SK-N-SH treated with all-trans-retinoic acid at 6 μM for 48 hours (cell line): ENCODE measurements at regions not wholly inside any gene's neighbourhood (a gene's known extent, or its start where the extent isn't known, plus 50 kb on each side); places are given as distances from the start of the nearest gene placed in this dataset.

Source experiments
- ARNTL ChIP-seq: fragments of 450-650 bp; formaldehyde crosslinking; IDR thresholded peaks from 2 replicates; pipeline ENCODE4 v1.5.0; 2020; ENCODE audit warnings: low read depth, mild to moderate bottlenecking, moderate library complexity, borderline replicate concordance
- OSR1 ChIP-seq: fragments of 250-450 bp; sonication (Bioruptor Pico); IDR thresholded peaks from 2 replicates; pipeline ENCODE4 v1.8.0; 2022; ENCODE audit warnings: moderate library complexity, mild to moderate bottlenecking, inconsistent platforms
- PPARA ChIP-seq: fragments of 250-450 bp; sonication (Bioruptor Pico); IDR thresholded peaks from 2 replicates; pipeline ENCODE4 v1.5.0; 2020; ENCODE audit warnings: mild to moderate bottlenecking, borderline replicate concordance
- ZC3H10 ChIP-seq: fragments of 250-450 bp; sonication (Bioruptor Pico); IDR thresholded peaks from 2 replicates; pipeline ENCODE4 v1.5.1; 2021; ENCODE audit warnings: mild to moderate bottlenecking, moderate library complexity
- ZFP3 ChIP-seq: fragments of 250-450 bp; sonication (Bioruptor Pico); IDR thresholded peaks from 2 replicates; pipeline ENCODE4 v1.5.0; 2020; ENCODE audit warnings: mild to moderate bottlenecking, moderate library complexity
- ZNF565 ChIP-seq: fragments of 450-650 bp; formaldehyde crosslinking; conservative IDR thresholded peaks from 2 replicates; pipeline ENCODE4 v1.5.0; 2020; ENCODE audit warnings: low read depth, mild to moderate bottlenecking, moderate library complexity
- ZNF70 ChIP-seq: fragments of 450-650 bp; formaldehyde crosslinking; IDR thresholded peaks from 2 replicates; pipeline ENCODE4 v1.5.0; 2020; ENCODE audit warnings: mild to moderate bottlenecking, moderate library complexity
- TF ChIP-seq, protein P1 (sequence below): fragments of 250-450 bp; sonication (Bioruptor Pico); IDR thresholded peaks from 2 replicates; pipeline ENCODE4 v1.8.0; 2020; ENCODE audit warnings: mild to moderate bottlenecking, moderate library complexity, borderline replicate concordance
- TF ChIP-seq, protein P2 (sequence below): fragments of 250-450 bp; sonication (Bioruptor Pico); IDR thresholded peaks from 2 replicates; pipeline ENCODE4 v1.5.1; 2020; ENCODE audit warnings: low read depth, mild to moderate bottlenecking, moderate library complexity
- TF ChIP-seq, protein P3 (sequence below): fragments of 250-450 bp; sonication (Bioruptor Pico); IDR thresholded peaks from 2 replicates; pipeline ENCODE4 v1.5.0; 2020; ENCODE audit warnings: mild to moderate bottlenecking, moderate library complexity
- TF ChIP-seq, protein P4 (sequence below): fragments of 250-450 bp; sonication (Bioruptor Pico); IDR thresholded peaks from 2 replicates; pipeline ENCODE4 v1.8.0; 2021; ENCODE audit warnings: low read depth, mild to moderate bottlenecking, moderate library complexity, borderline replicate concordance
- TF ChIP-seq, protein P5 (sequence below): fragments of 250-450 bp; sonication (Bioruptor Pico); IDR thresholded peaks from 2 replicates; pipeline ENCODE4 v1.5.1; 2021; ENCODE audit warnings: mild to moderate bottlenecking, moderate library complexity

DNA sequence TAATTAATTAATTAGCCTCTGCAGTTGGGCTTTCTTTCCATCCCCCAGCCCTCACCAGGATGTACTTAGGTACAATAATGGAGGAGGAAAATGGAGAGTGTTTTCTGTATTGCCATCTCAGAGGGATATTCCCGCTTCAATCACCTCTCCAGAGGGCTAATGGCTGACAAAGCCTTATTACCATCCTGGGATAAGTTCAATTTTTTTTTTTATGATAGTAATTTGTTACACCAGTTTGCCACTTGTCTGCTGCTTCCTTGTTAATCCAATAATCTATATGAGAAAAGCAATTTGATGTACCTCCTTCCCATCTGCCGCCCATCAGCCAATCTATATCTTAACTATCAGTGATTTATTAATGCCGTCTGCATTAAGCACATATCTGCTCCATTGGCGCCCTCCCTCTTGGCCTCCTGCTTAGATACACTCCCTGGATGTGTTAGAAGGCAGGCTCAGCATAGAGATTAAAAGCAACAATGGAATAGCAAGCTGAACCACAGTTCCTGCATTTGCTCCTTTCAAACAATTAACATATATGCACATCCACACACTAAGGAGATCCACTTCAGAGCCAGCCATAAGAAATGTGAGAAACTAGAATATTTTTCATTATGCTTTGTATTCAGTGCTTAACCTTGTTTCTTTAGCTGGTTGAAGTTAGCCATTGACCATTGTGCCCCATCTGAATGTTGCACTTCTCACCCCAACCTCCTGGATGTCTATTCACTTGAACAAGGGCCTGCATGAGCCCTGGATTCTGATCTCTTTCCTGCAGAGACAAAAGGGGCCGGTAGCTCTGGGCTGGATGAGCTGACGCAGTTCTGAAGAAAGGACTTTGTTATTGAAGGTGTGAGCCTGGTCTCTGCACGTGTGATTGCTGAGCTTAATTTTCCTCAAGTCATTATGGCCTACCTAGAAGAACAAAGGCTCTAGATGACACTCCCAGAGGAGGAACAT lies 237.3 kb upstream of the GAP43 start:
- TF ChIP-seq, protein P1, sequence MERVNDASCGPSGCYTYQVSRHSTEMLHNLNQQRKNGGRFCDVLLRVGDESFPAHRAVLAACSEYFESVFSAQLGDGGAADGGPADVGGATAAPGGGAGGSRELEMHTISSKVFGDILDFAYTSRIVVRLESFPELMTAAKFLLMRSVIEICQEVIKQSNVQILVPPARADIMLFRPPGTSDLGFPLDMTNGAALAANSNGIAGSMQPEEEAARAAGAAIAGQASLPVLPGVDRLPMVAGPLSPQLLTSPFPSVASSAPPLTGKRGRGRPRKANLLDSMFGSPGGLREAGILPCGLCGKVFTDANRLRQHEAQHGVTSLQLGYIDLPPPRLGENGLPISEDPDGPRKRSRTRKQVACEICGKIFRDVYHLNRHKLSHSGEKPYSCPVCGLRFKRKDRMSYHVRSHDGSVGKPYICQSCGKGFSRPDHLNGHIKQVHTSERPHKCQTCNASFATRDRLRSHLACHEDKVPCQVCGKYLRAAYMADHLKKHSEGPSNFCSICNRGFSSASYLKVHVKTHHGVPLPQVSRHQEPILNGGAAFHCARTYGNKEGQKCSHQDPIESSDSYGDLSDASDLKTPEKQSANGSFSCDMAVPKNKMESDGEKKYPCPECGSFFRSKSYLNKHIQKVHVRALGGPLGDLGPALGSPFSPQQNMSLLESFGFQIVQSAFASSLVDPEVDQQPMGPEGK (CRISPR knock-in tag), result no peak
- TF ChIP-seq, protein P2, sequence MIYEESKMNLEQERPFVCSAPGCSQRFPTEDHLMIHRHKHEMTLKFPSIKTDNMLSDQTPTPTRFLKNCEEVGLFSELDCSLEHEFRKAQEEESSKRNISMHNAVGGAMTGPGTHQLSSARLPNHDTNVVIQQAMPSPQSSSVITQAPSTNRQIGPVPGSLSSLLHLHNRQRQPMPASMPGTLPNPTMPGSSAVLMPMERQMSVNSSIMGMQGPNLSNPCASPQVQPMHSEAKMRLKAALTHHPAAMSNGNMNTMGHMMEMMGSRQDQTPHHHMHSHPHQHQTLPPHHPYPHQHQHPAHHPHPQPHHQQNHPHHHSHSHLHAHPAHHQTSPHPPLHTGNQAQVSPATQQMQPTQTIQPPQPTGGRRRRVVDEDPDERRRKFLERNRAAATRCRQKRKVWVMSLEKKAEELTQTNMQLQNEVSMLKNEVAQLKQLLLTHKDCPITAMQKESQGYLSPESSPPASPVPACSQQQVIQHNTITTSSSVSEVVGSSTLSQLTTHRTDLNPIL (CRISPR knock-in tag), result no peak
- no peak for TF ChIP-seq ARNTL (CRISPR knock-in tag)
- no peak for TF ChIP-seq ZNF70 (CRISPR knock-in tag)
- TF ChIP-seq PPARA, result no peak
- TF ChIP-seq, protein P3, sequence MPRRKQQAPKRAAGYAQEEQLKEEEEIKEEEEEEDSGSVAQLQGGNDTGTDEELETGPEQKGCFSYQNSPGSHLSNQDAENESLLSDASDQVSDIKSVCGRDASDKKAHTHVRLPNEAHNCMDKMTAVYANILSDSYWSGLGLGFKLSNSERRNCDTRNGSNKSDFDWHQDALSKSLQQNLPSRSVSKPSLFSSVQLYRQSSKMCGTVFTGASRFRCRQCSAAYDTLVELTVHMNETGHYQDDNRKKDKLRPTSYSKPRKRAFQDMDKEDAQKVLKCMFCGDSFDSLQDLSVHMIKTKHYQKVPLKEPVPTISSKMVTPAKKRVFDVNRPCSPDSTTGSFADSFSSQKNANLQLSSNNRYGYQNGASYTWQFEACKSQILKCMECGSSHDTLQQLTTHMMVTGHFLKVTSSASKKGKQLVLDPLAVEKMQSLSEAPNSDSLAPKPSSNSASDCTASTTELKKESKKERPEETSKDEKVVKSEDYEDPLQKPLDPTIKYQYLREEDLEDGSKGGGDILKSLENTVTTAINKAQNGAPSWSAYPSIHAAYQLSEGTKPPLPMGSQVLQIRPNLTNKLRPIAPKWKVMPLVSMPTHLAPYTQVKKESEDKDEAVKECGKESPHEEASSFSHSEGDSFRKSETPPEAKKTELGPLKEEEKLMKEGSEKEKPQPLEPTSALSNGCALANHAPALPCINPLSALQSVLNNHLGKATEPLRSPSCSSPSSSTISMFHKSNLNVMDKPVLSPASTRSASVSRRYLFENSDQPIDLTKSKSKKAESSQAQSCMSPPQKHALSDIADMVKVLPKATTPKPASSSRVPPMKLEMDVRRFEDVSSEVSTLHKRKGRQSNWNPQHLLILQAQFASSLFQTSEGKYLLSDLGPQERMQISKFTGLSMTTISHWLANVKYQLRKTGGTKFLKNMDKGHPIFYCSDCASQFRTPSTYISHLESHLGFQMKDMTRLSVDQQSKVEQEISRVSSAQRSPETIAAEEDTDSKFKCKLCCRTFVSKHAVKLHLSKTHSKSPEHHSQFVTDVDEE (CRISPR knock-in tag), result no peak
- TF ChIP-seq, protein P4, sequence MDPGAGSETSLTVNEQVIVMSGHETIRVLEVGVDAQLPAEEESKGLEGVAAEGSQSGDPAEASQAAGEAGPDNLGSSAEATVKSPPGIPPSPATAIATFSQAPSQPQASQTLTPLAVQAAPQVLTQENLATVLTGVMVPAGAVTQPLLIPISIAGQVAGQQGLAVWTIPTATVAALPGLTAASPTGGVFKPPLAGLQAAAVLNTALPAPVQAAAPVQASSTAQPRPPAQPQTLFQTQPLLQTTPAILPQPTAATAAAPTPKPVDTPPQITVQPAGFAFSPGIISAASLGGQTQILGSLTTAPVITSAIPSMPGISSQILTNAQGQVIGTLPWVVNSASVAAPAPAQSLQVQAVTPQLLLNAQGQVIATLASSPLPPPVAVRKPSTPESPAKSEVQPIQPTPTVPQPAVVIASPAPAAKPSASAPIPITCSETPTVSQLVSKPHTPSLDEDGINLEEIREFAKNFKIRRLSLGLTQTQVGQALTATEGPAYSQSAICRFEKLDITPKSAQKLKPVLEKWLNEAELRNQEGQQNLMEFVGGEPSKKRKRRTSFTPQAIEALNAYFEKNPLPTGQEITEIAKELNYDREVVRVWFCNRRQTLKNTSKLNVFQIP, result no peak
- no peak for TF ChIP-seq OSR1
- no peak for TF ChIP-seq ZFP3 (CRISPR knock-in tag)
- no peak for TF ChIP-seq ZC3H10
- TF ChIP-seq, protein P5, sequence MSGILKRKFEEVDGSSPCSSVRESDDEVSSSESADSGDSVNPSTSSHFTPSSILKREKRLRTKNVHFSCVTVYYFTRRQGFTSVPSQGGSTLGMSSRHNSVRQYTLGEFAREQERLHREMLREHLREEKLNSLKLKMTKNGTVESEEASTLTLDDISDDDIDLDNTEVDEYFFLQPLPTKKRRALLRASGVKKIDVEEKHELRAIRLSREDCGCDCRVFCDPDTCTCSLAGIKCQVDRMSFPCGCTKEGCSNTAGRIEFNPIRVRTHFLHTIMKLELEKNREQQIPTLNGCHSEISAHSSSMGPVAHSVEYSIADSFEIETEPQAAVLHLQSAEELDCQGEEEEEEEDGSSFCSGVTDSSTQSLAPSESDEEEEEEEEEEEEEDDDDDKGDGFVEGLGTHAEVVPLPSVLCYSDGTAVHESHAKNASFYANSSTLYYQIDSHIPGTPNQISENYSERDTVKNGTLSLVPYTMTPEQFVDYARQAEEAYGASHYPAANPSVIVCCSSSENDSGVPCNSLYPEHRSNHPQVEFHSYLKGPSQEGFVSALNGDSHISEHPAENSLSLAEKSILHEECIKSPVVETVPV (CRISPR knock-in tag), result no peak
- TF ChIP-seq ZNF565, result no peak
